GM21717 (cell line): ENCODE measurements at regions not wholly inside any gene's neighbourhood (a gene's known extent, or its start where the extent isn't known, plus 50 kb on each side); places are given as distances from the start of the nearest gene placed in this dataset.
A peak's percentile ranks its signal among the peaks of the same experiment; 100 is the strongest.

ENCODE experiments used
- ATAC-seq: cut with Tn5 transposase; IDR thresholded peaks from one replicate; pipeline ENCODE4 v1.9.1; 2021; ENCODE audit warnings: mild to moderate bottlenecking, moderate library complexity; ENCODE audit not compliant: unreplicated experiment

DNA sequence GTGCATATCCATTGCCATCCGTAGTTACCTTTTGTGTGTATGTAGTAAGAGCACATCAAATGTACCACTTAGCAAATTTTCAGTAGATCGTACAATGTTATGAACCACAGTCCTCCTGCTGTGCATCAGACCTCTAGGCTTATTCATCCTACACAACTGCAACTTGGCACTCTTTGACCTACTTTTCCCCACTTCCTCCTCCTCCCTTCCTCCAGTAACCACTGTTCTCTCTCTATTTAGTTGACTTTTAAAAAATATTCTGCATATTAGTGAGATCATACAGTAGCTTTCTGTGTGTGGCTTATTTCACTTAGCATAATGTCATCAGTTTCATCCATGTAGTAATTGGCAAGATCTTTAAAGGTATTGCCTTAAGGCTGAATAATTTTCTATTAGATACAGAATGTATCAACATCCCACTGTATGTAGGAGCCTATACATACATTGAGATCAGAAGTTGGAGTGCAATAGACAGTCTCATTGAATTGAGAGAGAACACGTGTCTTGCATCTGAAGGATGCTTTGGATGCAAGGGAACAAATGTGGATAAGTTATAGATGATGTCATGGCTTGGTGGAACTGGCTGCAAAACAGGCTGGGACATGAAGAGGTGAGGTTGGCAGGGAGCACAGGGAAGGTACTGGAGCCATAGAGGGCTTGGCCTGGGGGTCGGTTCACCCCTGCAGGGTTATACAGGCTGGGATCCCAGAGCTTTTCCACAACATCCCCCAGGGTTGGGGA, 83.0 kb upstream of the FAM180A start:
- no peak for ATAC-seq

DNA sequence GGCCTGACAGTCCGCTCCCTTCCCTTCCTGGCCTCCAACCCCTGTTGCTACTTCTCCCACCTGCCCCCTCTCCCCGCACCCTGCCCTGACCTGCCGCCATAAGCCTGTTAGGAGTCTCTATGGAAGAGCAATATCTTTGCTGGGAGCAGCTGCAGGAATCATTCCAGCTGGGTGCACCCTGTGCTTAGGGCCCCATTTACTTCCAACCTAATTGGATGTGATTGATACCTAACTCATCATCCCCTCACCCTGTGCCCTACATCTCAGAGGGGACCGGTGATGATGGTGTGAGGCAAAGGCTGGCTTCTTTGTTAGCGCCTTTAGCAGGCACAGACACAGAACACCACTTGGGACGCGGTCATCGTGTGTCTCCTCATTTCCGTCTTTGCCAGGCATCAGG, 80.0 kb upstream of the FAM180A start:
- no peak for ATAC-seq

DNA sequence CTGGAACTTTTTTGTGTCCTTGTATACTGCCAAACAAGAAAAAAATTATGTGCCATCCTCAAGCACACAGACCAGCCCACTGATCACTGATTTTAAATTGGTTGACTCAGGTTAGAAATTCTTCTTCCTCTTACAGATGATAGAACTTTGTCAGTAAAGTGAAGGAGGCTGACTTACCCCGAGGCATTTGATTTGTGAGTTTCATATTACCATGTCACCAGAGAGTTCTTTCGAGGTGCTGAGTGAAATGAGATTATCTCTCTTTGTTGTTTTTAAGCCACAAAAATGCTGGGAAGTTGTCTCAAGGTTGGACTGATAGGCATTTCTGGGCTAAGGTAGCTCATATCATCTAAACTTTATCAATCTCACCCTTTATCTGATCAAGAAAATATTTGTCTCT, 78.8 kb upstream of the FAM180A start:
- ATAC-seq = no peak

DNA sequence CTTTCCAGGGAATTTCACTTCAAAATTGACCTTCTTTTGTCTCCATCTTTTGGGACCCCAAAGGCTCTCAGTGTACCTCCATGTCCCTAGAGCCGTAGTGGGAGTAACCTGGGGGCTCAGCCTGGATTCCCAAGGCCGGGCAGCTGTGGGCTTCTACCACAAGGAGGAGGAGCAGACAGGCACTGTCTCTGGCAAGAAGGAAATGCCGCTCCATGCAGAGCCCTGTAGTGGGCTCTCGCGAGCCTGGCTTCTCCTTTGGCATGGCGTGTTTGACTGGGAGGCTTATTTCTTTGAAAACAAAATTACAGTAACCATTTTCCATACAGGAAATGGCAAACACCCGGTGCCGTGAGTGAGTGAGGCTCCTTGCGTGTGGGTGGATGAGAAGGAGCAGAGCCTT, 76.8 kb upstream of the FAM180A start:
- no peak for ATAC-seq

DNA sequence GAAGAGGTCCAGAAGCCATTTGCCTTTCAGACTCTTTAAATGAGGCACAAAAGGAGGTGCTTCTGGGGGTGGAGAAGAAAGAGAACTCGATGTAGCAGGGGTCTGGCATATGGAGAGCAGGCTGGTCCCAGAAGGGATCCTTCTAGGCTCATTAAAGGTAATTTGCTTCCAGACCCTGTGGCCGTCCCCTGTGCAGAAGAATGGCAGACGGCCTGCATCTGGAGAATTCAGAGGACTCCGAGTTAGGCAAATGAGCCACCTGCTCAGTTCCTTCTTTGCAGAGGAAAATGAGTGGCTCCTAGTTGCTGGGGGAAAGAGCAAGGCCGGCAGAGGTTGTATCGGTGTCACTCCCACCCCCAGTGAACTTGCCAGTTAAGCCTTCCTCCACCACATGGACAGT, 73.8 kb upstream of the FAM180A start:
- ATAC-seq = no peak

DNA sequence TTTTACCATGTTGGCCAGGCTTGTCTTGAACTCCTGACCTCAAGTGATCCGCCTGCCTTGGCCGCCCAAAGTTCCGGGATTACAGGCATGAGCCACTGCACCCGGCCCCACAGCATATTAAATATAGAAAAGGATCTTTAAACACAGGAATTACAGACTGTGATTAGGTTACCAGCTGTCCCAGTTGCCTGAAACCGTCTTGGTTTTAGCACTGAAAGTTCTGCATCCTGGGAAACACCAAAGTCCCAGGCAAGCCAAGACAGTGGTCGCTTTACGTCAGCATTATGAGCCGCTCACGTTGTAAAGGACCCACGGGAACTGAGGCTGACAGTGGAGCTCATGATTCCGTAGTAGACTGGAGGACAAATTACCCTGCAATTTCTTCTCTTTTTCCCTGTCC, 69.0 kb upstream of the FAM180A start:
- no peak for ATAC-seq

DNA sequence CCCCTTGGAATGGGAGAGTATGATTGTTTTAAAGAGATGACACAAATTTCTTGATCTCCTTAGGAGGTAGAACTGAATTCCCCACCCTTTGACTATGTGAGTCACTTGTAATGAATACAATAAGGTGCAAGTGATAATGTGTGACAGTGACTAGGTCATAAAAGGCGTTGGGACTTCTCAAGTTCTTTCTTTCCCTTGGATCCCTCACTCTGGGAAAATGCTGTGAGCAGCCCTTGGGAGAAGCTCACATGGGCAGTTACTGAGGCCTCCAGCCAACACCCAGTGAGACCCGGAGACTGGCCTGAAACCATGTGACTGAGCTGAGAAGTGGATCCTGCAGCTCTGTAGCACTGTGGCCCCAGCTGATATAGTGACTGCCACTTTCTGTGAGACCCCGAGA, 66.4 kb upstream of the FAM180A start:
- no peak for ATAC-seq

DNA sequence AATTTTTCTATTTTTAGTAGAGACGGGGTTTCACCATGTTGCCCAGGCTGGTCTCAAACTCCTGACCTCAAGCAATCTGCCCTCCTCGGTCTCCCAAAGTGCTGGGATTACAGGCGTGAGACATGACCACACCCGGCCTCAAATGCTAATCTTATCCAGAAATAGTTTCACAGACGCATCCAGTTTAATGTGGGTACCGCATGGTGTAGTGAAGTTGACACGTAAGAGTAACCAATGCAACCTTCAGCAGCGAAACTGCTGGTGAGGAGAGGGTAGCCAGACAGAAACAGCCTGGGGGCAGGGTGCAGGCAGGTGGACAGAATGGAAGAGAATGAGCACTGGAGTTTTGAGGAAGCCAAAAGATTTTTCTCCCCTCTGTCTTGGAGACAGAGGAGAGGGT, 63.5 kb upstream of the FAM180A start:
- ATAC-seq = no peak

DNA sequence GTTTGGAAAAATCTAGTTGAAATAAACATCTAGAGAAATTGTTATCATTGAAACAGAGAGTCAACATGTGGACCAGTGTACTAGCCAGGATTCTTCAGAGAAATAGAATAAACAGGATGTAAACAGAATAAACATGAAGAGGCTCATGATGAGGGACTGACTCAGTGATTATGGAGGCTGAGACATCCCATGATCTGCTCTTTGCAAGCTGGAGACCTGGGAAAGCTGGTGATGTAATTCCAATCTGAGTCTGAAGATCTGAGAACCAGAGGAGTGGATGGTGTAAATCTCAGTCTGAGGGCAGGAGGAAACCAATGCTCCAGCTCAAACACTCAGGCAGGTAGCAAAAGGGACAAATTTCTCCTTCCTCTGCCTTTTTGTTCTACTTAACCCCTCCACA, 62.9 kb upstream of the FAM180A start:
- no peak for ATAC-seq

DNA sequence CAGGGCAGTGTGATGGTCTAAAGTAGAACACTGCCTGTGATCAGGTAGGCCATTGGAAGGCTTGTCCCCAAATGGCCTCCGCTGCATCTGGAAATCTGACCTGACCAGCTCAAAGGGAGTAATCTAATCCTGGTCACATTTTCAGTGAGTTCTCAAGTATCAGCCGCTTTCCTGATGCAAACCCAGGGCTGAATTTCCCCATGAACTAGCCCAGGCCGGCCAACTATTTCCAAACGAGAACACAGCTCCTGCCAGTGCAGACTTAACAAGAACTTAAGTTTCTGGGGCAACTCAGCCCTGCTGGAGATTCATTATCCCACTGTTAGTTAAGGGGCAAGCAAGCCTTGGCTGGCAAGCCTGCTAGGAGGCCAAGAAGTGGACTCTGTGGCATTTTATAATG, 59.6 kb upstream of the FAM180A start:
- no peak for ATAC-seq

DNA sequence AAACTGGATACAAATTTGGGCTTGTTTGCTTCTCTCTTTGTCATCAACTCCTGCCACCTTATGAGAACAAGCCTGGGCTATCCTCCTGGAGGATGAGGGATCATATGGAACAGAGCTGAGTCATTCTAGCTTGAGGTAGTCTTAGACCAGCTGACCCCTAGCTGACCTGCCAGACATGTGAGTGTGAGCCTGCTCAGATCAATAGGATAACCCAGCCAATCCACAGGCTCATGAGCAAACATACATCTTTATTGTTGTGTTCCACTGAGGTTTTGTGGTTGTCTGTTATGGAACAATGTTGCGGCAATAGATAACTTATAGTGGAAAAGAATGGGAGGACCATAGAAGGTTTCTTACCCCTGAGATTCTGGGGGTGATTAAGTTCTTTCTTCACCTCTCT, 54.5 kb upstream of the FAM180A start:
- ATAC-seq = no peak

DNA sequence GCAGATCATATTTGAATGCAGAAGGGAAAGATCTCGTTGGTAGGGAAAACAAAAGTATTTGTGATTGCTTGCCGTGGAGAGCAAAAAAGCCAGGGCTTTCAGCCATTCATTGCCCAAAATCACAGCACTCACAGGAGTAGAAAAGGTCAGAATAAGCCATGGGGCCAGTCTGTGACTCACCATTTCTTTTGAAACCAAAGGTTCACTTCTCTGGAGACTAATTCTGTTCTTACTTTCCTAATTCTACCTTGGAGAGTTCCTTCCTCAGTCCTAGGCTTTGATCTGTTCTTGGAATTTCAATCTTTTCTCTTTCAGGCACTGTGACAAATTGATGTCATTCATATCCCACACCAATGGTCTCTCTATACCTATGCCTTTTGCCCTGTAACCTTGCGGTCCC, 54.1 kb upstream of the FAM180A start:
- ATAC-seq = no peak

DNA sequence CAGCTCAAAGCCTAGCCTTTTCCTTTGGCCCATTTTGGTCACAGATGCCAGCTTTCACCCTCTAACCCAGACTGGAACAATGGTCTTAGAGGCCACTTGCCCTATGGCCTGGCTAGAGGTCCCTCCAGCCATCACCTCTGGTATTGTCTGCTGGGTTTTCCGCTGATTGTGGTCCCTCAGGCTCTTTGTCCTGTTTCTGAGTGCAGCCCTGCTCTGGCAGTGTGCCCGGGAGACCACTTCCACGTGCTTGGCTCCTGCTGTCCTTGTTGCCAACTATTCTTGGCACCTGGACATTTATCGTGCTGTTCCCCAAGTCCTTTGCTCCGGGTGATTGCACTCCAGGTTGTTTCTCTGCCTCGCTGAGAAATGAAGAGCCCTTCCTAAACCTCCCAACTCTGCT, 53.3 kb upstream of the FAM180A start:
- no peak for ATAC-seq

DNA sequence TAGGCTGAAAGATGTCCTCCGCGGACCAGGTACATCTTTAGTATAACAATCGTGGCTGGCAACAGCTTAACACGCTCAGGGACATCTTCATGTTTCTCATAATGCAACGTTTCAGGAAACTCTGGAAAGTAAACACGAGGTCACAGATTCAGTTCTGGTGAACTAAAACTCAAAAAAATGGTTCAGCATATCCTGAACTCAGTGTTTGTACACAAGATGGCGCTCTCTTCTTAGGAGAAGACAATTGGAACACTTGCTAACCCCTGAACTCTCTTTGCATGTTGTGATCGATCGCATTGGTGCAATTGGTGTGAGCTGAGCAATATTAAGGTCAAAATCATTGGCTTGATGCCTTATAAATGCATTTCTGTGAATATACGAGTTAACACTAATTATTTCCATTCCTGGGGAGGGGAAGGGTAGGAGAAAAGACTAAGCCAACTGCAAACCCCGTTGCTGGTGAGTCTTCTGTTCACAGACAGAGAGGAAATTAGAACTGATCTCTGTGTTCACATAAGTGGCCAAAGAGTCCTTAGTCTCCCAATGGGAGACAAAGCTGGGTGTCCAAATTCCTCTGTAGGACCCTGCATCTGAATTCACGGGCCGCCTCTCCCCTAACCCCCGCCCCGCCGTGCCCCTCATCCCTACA, 52.6 kb upstream of the FAM180A start:
- peak; percentile 67 for ATAC-seq

DNA sequence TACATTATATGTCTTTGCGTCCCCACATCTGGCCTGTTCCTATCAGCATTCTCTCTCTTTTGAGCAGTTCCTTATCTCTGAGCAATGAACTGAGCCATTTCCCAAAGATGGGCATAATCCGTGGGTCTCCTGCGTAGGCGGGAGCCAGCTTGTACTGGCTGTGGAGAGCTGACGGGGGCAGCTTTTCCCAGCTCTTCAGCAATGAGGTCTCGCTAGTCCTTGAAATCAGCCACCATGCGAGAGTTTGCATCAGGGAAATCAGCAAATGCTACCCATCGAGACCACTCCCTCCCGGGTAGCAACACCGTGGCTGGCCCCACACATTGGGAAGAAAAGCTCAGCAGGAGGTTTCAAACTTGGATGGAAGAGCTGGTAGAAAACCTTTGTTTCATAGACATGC, 51.9 kb upstream of the FAM180A start:
- ATAC-seq = no peak

DNA sequence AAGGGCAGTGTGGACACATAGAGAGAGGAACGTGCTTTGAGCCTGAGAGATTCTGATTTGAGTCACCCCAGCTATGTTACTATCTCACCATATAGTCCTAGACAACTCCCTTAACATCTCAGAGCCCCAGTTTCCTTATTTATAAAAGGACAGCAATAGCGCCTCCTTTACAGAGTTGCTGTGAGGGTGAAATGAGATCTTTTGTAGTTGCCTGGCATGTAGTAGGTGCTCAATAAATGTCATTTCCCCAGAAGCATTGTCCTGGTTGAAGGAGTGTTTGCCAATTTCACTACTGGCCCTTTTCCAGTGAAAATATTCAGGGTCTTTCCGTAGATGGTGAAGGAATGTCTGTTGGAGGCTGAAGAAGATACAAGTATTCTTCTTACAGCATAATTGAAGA, 51.3 kb upstream of the FAM180A start:
- no peak for ATAC-seq
